ENCODE measurements at regions not wholly inside any gene's neighbourhood (a gene's known extent, or its start where the extent isn't known, plus 50 kb on each side); places are given as distances from the start of the nearest gene placed in this dataset.

- no peak for DNase-seq (ENCODE audit: low read depth in 2 of 2)
These were observed 527.9 kb upstream of the MDFIC2 start for GRCh38 chr3:70840106-70840870.

GRCh38 chr3:70833239-70833960 is 521.0 kb upstream of the MDFIC2 start:
- DNase-seq (ENCODE audit: low read depth in 2 of 2): no peak

GRCh38 chr3:70832834-70833205 is 520.4 kb upstream of the MDFIC2 start:
- no peak for DNase-seq (ENCODE audit: low read depth in 2 of 2)

GRCh38 chr3:70832089-70832833 is 519.8 kb upstream of the MDFIC2 start:
- DNase-seq (ENCODE audit: low read depth in 2 of 2): no peak

GRCh38 chr3:70829092-70829491 is 516.7 kb upstream of the MDFIC2 start:
- no peak for DNase-seq (ENCODE audit: low read depth in 2 of 2)

- no peak for DNase-seq (ENCODE audit: low read depth in 2 of 2)
These were observed 512.3 kb upstream of the MDFIC2 start for GRCh38 chr3:70824773-70825172.

- no peak for DNase-seq (ENCODE audit: low read depth in 2 of 2)
These were observed 511.6 kb upstream of the MDFIC2 start for GRCh38 chr3:70824078-70824477.

GRCh38 chr3:70823622-70824021 is 511.2 kb upstream of the MDFIC2 start:
- DNase-seq (ENCODE audit: low read depth in 2 of 2): no peak

GRCh38 chr3:70822669-70823068 is 510.2 kb upstream of the MDFIC2 start:
- no peak for DNase-seq (ENCODE audit: low read depth in 2 of 2)

GRCh38 chr3:70821602-70822001 is 509.2 kb upstream of the MDFIC2 start:
- no peak for DNase-seq (ENCODE audit: low read depth in 2 of 2)

GRCh38 chr3:70820397-70820796 is 508.0 kb upstream of the MDFIC2 start:
- DNase-seq (ENCODE audit: low read depth in 2 of 2): no peak

GRCh38 chr3:70818145-70818544 is 505.7 kb upstream of the MDFIC2 start:
- DNase-seq (ENCODE audit: low read depth in 2 of 2): no peak

- DNase-seq (ENCODE audit: low read depth in 2 of 2): no peak
These were observed 503.9 kb upstream of the MDFIC2 start for GRCh38 chr3:70816346-70816745.

GRCh38 chr3:70815817-70816216 is 503.4 kb upstream of the MDFIC2 start:
- DNase-seq (ENCODE audit: low read depth in 2 of 2): no peak

- no peak for DNase-seq (ENCODE audit: low read depth in 2 of 2)
These were observed 500.9 kb upstream of the MDFIC2 start for GRCh38 chr3:70813311-70813710.

GRCh38 chr3:70811880-70812279 is 499.4 kb upstream of the MDFIC2 start:
- no peak for DNase-seq (ENCODE audit: low read depth in 2 of 2)

- no peak for DNase-seq (ENCODE audit: low read depth in 2 of 2)
These were observed 496.4 kb upstream of the MDFIC2 start for GRCh38 chr3:70808881-70809280.

GRCh38 chr3:70806556-70806955 is 494.1 kb upstream of the MDFIC2 start:
- no peak for DNase-seq (ENCODE audit: low read depth in 2 of 2)

- DNase-seq (ENCODE audit: low read depth in 2 of 2): no peak
These were observed 493.6 kb upstream of the MDFIC2 start for GRCh38 chr3:70806021-70806420.

GRCh38 chr3:70805061-70805889 is 492.8 kb upstream of the MDFIC2 start:
- DNase-seq (ENCODE audit: low read depth in 2 of 2): no peak

- DNase-seq (ENCODE audit: low read depth in 2 of 2): no peak
These were observed 491.5 kb upstream of the MDFIC2 start for GRCh38 chr3:70803891-70804290.

- DNase-seq (ENCODE audit: low read depth in 2 of 2): no peak
These were observed 490.9 kb upstream of the MDFIC2 start for GRCh38 chr3:70803319-70803718.
